Iris pigment epithelial cell (primary cell): ENCODE measurements at regions not wholly inside any gene's neighbourhood (a gene's known extent, or its start where the extent isn't known, plus 50 kb on each side); places are given as distances from the start of the nearest gene placed in this dataset.

ENCODE experiments used
- DNase-seq: peaks from one replicate; pipeline ENCODE4 v3.0.0-alpha.2; 2011; ENCODE audit warnings: low read depth

- no peak for DNase-seq
These were observed 355.9 kb upstream of the TLE4 start for GRCh38 chr9:79215821-79216220.

GRCh38 chr9:79220251-79220650, 351.5 kb upstream of the TLE4 start:
- DNase-seq: peak; percentile 17

- peak; percentile 66 for DNase-seq
These were observed 351.1 kb upstream of the TLE4 start for GRCh38 chr9:79220666-79221065.

GRCh38 chr9:79221084-79221483, 350.7 kb upstream of the TLE4 start:
- DNase-seq: peak; percentile 95

- peak; percentile 11 for DNase-seq
These were observed 349.3 kb upstream of the TLE4 start for GRCh38 chr9:79222483-79222882.

DNA sequence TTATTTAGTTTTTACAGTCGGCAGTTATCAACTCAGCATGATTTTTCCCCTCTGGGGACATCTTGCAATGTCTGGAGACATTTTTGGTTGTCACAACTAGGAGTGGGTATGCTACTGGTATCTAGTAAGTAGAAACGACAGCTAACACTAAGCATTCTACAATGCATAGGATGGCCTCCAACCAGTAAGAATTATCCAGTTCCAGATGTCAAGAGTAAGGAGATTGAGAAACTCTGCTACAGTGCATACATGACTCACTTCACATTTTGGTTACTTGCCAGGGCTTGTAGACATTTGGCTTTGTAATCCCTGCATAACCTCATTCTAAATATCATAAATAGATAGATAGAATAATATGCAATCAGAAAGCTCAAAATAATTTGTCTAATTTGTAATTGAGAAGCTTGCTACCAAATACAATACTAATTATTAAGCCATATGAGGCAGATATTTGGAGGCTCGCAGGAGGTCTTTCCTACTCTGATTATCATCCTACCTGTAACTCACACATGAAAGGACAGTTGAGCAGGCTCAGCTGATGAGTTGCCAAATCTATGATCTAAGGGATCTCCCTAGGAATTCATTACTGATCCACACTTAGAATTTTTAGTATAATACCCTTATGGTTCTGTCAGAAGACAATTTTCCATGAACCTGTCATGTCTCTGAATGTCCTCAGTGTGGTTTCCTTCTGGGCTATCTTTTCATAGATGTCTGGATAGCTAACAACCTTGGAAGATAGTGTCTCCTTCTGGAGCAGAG, 346.9 kb upstream of the TLE4 start:
- DNase-seq: peak; percentile 95

GRCh38 chr9:79233542-79233941, 338.2 kb upstream of the TLE4 start:
- peak; percentile 75 for DNase-seq

GRCh38 chr9:79236466-79236865, 335.3 kb upstream of the TLE4 start:
- peak; percentile 31 for DNase-seq

GRCh38 chr9:79237861-79238260, 333.9 kb upstream of the TLE4 start:
- DNase-seq: peak; percentile 15

GRCh38 chr9:79240774-79241173, 331.0 kb upstream of the TLE4 start:
- DNase-seq: no peak

GRCh38 chr9:79242489-79242888, 329.3 kb upstream of the TLE4 start:
- no peak for DNase-seq

- DNase-seq: no peak
These were observed 325.6 kb upstream of the TLE4 start for GRCh38 chr9:79246170-79246569.

DNA sequence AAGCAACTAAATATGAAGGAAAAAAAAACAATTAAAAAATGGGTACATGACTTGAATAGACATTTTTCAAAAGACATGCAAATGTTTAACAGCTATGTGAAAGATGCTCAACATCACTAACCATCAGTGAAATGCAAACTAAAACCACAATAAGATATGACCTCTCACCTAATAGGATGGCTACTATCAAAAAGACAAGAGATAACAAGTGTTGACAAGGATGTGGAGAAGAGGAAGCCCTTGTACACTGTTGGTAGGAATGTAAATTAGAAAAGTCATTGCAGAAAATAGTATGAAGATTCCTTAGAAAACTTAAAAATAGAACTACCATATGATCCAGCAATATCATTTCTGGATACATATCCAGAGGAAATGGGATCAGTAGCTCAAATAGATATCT, 324.7 kb upstream of the TLE4 start:
- DNase-seq: no peak

- no peak for DNase-seq
These were observed 321.0 kb upstream of the TLE4 start for GRCh38 chr9:79250806-79251205.

DNA sequence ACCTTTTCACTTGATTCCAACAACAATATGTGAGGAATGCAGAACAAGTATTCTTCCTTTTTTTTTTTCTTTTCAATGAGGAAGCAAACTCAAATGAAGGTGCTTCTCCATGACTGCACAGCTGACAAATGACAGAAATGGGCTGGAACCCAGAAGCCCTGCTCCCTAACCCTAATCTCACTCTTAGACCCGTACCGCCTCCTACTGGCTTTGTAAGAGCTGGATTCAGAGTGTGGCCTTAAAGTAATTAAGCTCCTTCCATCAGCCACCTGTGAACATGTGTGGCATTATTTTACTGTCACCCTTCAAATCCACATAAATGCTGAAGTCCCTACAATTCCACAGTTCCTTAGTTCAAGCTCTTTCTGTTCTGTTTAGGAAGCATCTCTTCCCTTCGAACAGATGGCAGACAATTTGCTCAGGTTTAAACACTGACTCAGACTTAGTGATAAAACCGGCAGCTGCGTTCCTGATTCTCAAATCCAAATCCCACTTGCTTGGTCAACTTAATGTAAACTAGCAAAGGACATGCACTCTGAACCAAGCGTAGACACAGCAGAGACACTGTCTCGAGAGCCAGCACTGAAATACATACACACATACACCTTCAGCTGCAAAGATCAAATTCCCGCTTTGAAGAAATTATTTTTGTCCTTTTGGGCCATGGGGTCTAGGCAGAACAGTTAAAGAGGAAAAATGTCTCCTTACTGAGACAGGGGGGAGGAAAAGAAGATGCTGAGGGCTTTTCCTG, 316.7 kb upstream of the TLE4 start:
- DNase-seq: peak; percentile 30

DNA sequence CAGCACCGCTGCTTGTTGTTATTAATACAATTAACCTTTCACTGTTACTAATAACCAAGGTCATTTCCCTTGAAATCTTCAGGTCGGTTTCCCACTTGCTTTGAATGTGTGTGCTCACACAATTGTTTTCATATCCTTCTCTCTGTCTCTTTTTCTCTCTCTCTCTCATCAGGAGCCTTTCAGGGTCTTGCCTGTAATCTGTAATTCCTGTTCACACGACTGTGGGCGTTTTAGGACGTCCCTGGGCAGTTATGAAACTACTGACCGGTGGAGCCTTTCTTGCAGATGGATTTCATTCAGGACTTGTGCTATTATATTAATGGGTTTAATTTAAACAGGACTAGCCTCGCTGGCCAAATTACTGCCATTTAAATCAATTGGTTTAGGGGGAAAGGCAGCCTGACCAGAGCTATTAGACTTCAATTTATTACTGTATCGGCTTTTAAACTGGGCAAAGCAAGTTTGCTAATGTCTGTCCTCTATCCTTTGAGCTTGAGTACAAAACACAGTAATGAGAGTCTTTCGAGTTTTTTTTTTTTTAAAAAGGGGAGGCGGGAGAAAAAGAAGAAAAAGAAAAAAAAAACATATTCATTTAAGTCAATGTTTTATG, 316.0 kb upstream of the TLE4 start:
- DNase-seq: no peak

GRCh38 chr9:79256691-79257213, 315.0 kb upstream of the TLE4 start:
- DNase-seq: peak; percentile 56

- DNase-seq: peak; percentile 23
These were observed 314.5 kb upstream of the TLE4 start for GRCh38 chr9:79257228-79257781.

- no peak for DNase-seq
These were observed 313.9 kb upstream of the TLE4 start for GRCh38 chr9:79257790-79258351.

GRCh38 chr9:79259858-79260257, 311.9 kb upstream of the TLE4 start:
- DNase-seq: no peak

DNA sequence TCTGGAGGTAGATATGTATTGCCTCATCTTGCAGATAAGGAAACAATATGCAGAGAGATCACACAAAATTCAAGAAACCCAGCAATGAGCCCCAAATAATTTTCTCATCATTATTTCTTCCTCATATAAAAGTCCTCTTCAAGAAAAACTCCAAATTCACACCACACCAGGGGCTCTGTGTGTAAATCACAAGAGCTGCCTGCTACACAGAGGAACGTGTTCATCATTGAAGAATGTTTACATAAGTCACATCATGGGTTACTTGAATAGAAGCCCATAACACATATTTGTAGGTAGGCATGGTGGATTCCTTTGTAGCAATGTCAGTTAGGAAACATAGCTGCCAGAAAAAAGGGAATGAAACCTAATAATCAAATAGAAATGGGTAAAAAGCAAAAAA, 308.1 kb upstream of the TLE4 start:
- peak; percentile 62 for DNase-seq

- DNase-seq: no peak
These were observed 307.7 kb upstream of the TLE4 start for GRCh38 chr9:79264041-79264440.
